ENCODE measurements at regions not wholly inside any gene's neighbourhood (a gene's known extent, or its start where the extent isn't known, plus 50 kb on each side); places are given as distances from the start of the nearest gene placed in this dataset.

DNA sequence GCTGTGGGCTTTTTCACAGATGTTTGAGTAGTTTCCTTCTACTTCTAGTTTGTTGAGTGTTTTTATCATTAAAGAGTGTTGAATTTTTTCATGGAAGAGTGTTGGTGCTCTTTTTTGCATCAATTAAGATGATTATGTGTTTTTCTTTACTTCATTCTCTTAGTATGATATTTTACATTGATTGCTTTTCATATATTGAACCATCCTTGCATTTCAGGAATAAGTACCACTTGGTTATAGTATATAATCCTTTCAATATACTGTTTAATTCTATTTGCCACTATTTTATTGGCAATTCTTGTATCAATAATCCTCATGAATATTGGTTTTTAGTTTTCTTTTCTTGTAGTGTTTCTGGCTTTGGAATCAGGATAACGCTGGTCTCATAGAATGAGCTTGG, 113.7 kb upstream of the PRDM1 start:
- TF ChIP-seq CTCF (IDR thresholded peaks at IDR 0.05) (no peak), POLR2A (IDR thresholded peaks at IDR 0.05) (no peak)

Measured in thyroid gland (tissue), 4 donors.